ENCODE measurements at regions not wholly inside any gene's neighbourhood (a gene's known extent, or its start where the extent isn't known, plus 50 kb on each side); places are given as distances from the start of the nearest gene placed in this dataset.

GRCh38 chr15:94081829-94082228 lies 149.5 kb upstream of the MCTP2 start:
- in situ Hi-C loops (cut with MboI) (no loop called here), intact Hi-C loops (cut with micrococcal nuclease; ENCODE audit: unreplicated experiment) (no loop called here)
- SMC1A ChIA-PET (ENCODE audit: uncharacterized antibody, unreplicated experiment), result no interaction called here
- TF ChIP-seq HDAC2 (IDR thresholded peaks at IDR 0.05), result no peak
- TF ChIP-seq FOXM1 (IDR thresholded peaks at IDR 0.05; ENCODE audit: low read depth, low read length), result no peak
- no peak for TF ChIP-seq FOS (IDR thresholded peaks at IDR 0.05; ENCODE audit: borderline replicate concordance, extremely low read depth, insufficient read length)
- TF ChIP-seq ZNF217 (IDR thresholded peaks at IDR 0.05), result no peak
- no peak for TF ChIP-seq MYC (IDR thresholded peaks at IDR 0.05; ENCODE audit: insufficient read depth, insufficient read length, insufficient replicate concordance, low read length, severe bottlenecking)
- TF ChIP-seq GATAD2B (conservative IDR thresholded peaks at IDR 0.05; ENCODE audit: low read depth), result no peak
- no peak for TF ChIP-seq CREB1 (IDR thresholded peaks at IDR 0.05; ENCODE audit: low read depth)
- no peak for TF ChIP-seq RUNX3 (IDR thresholded peaks at IDR 0.05; ENCODE audit: low read length)
- no peak for TF ChIP-seq ZNF24 (IDR thresholded peaks at IDR 0.05)
- TF ChIP-seq, protein P1, sequence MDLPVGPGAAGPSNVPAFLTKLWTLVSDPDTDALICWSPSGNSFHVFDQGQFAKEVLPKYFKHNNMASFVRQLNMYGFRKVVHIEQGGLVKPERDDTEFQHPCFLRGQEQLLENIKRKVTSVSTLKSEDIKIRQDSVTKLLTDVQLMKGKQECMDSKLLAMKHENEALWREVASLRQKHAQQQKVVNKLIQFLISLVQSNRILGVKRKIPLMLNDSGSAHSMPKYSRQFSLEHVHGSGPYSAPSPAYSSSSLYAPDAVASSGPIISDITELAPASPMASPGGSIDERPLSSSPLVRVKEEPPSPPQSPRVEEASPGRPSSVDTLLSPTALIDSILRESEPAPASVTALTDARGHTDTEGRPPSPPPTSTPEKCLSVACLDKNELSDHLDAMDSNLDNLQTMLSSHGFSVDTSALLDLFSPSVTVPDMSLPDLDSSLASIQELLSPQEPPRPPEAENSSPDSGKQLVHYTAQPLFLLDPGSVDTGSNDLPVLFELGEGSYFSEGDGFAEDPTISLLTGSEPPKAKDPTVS (IDR thresholded peaks at IDR 0.05; ENCODE audit: low read depth, low read length), result no peak
- TF ChIP-seq, protein P2, sequence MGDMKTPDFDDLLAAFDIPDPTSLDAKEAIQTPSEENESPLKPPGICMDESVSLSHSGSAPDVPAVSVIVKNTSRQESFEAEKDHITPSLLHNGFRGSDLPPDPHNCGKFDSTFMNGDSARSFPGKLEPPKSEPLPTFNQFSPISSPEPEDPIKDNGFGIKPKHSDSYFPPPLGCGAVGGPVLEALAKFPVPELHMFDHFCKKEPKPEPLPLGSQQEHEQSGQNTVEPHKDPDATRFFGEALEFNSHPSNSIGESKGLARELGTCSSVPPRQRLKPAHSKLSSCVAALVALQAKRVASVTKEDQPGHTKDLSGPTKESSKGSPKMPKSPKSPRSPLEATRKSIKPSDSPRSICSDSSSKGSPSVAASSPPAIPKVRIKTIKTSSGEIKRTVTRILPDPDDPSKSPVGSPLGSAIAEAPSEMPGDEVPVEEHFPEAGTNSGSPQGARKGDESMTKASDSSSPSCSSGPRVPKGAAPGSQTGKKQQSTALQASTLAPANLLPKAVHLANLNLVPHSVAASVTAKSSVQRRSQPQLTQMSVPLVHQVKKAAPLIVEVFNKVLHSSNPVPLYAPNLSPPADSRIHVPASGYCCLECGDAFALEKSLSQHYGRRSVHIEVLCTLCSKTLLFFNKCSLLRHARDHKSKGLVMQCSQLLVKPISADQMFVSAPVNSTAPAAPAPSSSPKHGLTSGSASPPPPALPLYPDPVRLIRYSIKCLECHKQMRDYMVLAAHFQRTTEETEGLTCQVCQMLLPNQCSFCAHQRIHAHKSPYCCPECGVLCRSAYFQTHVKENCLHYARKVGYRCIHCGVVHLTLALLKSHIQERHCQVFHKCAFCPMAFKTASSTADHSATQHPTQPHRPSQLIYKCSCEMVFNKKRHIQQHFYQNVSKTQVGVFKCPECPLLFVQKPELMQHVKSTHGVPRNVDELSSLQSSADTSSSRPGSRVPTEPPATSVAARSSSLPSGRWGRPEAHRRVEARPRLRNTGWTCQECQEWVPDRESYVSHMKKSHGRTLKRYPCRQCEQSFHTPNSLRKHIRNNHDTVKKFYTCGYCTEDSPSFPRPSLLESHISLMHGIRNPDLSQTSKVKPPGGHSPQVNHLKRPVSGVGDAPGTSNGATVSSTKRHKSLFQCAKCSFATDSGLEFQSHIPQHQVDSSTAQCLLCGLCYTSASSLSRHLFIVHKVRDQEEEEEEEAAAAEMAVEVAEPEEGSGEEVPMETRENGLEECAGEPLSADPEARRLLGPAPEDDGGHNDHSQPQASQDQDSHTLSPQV (IDR thresholded peaks at IDR 0.05), result no peak
- TF ChIP-seq CBX3 (IDR thresholded peaks at IDR 0.05; ENCODE audit: borderline replicate concordance, low read depth), result no peak
- no peak for TF ChIP-seq NKRF (conservative IDR thresholded peaks at IDR 0.05)
- no peak for TF ChIP-seq HDAC6 (IDR thresholded peaks at IDR 0.05; ENCODE audit: unreplicated experiment)
- TF ChIP-seq, protein P3, sequence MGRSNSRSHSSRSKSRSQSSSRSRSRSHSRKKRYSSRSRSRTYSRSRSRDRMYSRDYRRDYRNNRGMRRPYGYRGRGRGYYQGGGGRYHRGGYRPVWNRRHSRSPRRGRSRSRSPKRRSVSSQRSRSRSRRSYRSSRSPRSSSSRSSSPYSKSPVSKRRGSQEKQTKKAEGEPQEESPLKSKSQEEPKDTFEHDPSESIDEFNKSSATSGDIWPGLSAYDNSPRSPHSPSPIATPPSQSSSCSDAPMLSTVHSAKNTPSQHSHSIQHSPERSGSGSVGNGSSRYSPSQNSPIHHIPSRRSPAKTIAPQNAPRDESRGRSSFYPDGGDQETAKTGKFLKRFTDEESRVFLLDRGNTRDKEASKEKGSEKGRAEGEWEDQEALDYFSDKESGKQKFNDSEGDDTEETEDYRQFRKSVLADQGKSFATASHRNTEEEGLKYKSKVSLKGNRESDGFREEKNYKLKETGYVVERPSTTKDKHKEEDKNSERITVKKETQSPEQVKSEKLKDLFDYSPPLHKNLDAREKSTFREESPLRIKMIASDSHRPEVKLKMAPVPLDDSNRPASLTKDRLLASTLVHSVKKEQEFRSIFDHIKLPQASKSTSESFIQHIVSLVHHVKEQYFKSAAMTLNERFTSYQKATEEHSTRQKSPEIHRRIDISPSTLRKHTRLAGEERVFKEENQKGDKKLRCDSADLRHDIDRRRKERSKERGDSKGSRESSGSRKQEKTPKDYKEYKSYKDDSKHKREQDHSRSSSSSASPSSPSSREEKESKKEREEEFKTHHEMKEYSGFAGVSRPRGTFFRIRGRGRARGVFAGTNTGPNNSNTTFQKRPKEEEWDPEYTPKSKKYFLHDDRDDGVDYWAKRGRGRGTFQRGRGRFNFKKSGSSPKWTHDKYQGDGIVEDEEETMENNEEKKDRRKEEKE (IDR thresholded peaks at IDR 0.05), result no peak
- no peak for TF ChIP-seq MXI1 (IDR thresholded peaks at IDR 0.05; ENCODE audit: low read depth, low read length)

More at GRCh38 chr15:94081829-94082228, 149.5 kb upstream of the MCTP2 start:
- Histone ChIP-seq H3K9ac (ENCODE audit: control insufficient read depth, insufficient read depth, low read length) (no peak overlapping the region), H4K20me1 (ENCODE audit: control insufficient read depth, insufficient read depth) (no peaks in the 10 kb centered on the region), H3K27ac (ENCODE audit: control insufficient read depth, insufficient read depth) (no peak overlapping the region), H3K79me2 (ENCODE audit: control insufficient read depth, insufficient read depth, low read length) (no peaks in the 10 kb centered on the region), H3K4me1 (ENCODE audit: control insufficient read depth, insufficient read depth, low read length) (no peaks in the 10 kb centered on the region), H3K4me3 (no peak overlapping the region), H2AFZ (ENCODE audit: control insufficient read depth, low read depth, low read length) (no peak overlapping the region), H3K27me3 (replicated peaks in 1 of 2; ENCODE audit: control insufficient read depth in 2 of 2, insufficient read depth in 2 of 2, low read length in 1 of 2) (peaks cover 0 to 2% of the 10 kb centered on the region in 2 experiments; a peak in 2 of 4 replicates), H3K9me3 (replicated peaks; ENCODE audit: control insufficient read depth, insufficient read depth, low read length) (no peaks in the 10 kb centered on the region), H3K4me2 (ENCODE audit: control insufficient read depth, insufficient read depth) (no peak overlapping the region), H3K36me3 (ENCODE audit: control insufficient read depth in 2 of 2, insufficient read depth in 2 of 2, low read length in 1 of 2) (no peaks in the 10 kb centered on the region)
- no TSS peak for BruUV-seq (replicated peaks)
- ChIA-PET CTCF (interaction anchor here (1.1 kb wide), 1 partner anchor 38 kb away, joined by 3 read pairs; no protein-coding TSS in a partner anchor), RAD21 (ENCODE audit: unreplicated experiment) (no interaction called here), POLR2A (no interaction called here)
- ATAC-seq (no peak), FAIRE-seq (no peak), DNase-seq (ENCODE audit: low read depth, low spot score) (no peak)
- WGBS (ENCODE audit: insufficient coverage, insufficient replicate concordance, low lambda C conversion rate, missing lambda C conversion rate), result 0% methylated on average over 4 of the region's 4 CpGs

All from GM12878 (cell line).